GM12878 (cell line): ENCODE measurements at regions not wholly inside any gene's neighbourhood (a gene's known extent, or its start where the extent isn't known, plus 50 kb on each side); places are given as distances from the start of the nearest gene placed in this dataset.

Experiments used
- ATAC-seq: fragments of 200-7000 bp; cut with Tn5 transposase; 3 replicates; pipeline ENCODE4 v1.9.1; 2020; ENCODE audit warnings: mild to moderate bottlenecking, moderate library complexity
- BruUV-seq: library from RNA; stranded (reverse); fragments of 400-500 nt; replicated peaks from 2 replicates; lab custom pipeline; 2021; lab: Mats Ljungman, UMichigan
- CTCF ChIA-PET: fragments of 300-600 bp; sonication (Branson Sonifier 250); formaldehyde crosslinking; extraction: SDS; loops from one replicate; lab custom pipeline; 2021; ENCODE audit warnings: inconsistent platforms; lab: Yijun Ruan, JAX
- POLR2A ChIA-PET: fragments of 350-600 bp; formaldehyde crosslinking; extraction: SDS; loops from one replicate; lab custom pipeline; 2021; ENCODE audit warnings: inconsistent platforms; lab: Charles Lee
- RAD21 ChIA-PET: fragments of 300-600 bp; sonication (Branson Sonifier 250); formaldehyde crosslinking; loops from one replicate; lab custom pipeline; 2023; ENCODE audit warnings: antibody characterized with exemption; ENCODE audit not compliant: unreplicated experiment; lab: Charles Lee
- SMC1A ChIA-PET: fragments of 300-600 bp; sonication (Branson Sonifier 250); formaldehyde crosslinking; loops from one replicate; lab custom pipeline; 2023; ENCODE audit not compliant: unreplicated experiment, uncharacterized antibody; lab: Charles Lee
- DNase-seq: peaks from one replicate; pipeline ENCODE4 v3.0.0-alpha.2; 2011; ENCODE audit warnings: low read depth, low spot score
- FAIRE-seq: peaks from 3 replicates; lab custom pipeline; 2011; peaks lifted over from hg19 to GRCh38; lab: Jason Lieb, UNC
- H2AFZ ChIP-seq: 2 replicates; pipeline ENCODE4 v1.6.0; 2011; ENCODE audit warnings: low read depth, low read length, control low read depth; ENCODE audit not compliant: control insufficient read depth
- H3K27ac ChIP-seq: 2 replicates; pipeline ENCODE4 v1.5.1; 2011; ENCODE audit warnings: control low read depth; ENCODE audit not compliant: control insufficient read depth, insufficient read depth
- H3K27me3 ChIP-seq, 2 experiments: replicated peaks in 1 of 2; 2 replicates each; pipeline versions ENCODE4 v1.6.0 to v1.6.1; 2011; ENCODE audit warnings: low read length in 1 of 2; ENCODE audit not compliant: control insufficient read depth in 2 of 2, insufficient read depth in 2 of 2
- H3K36me3 ChIP-seq, 2 experiments: 2 replicates each; pipeline ENCODE4 v1.5.1; 2011; ENCODE audit warnings: low read length in 1 of 2; ENCODE audit not compliant: control insufficient read depth in 2 of 2, insufficient read depth in 2 of 2
- H3K4me1 ChIP-seq: 2 replicates; pipeline ENCODE4 v1.6.1; 2011; ENCODE audit warnings: mild to moderate bottlenecking, low read length, moderate library complexity, mixed read lengths; ENCODE audit not compliant: control insufficient read depth, insufficient read depth
- H3K4me2 ChIP-seq: 2 replicates; pipeline ENCODE4 v1.6.0; 2011; ENCODE audit warnings: control low read depth; ENCODE audit not compliant: control insufficient read depth, insufficient read depth
- H3K4me3 ChIP-seq: fragments of 200-600 bp; sonication (generic); 2 replicates; pipeline ENCODE4 v1.5.1; 2016
- H3K79me2 ChIP-seq: 2 replicates; pipeline ENCODE4 v1.6.0; 2011; ENCODE audit warnings: low read length; ENCODE audit not compliant: control insufficient read depth, insufficient read depth
- H3K9ac ChIP-seq: 2 replicates; pipeline ENCODE4 v1.8.0; 2011; ENCODE audit warnings: low read length, control low read depth, mixed read lengths; ENCODE audit not compliant: control insufficient read depth, insufficient read depth
- H3K9me3 ChIP-seq: replicated peaks from 3 replicates; pipeline ENCODE4 v1.5.1; 2011; ENCODE audit warnings: mild to moderate bottlenecking, low read length; ENCODE audit not compliant: control insufficient read depth, insufficient read depth
- H4K20me1 ChIP-seq: 2 replicates; pipeline ENCODE4 v1.6.0; 2011; ENCODE audit not compliant: control insufficient read depth, insufficient read depth
- DPF2 ChIP-seq: fragments of 450-650 bp; IDR thresholded peaks from 2 replicates; pipeline ENCODE4 v1.6.1; 2017; ENCODE audit warnings: mild to moderate bottlenecking
- FOXM1 ChIP-seq: IDR thresholded peaks from 2 replicates; pipeline ENCODE4 v1.6.1; 2012; ENCODE audit warnings: low read depth, mild to moderate bottlenecking, inconsistent platforms, low read length, moderate library complexity
- IRF3 ChIP-seq: fragments of 450-650 bp; IDR thresholded peaks from 2 replicates; pipeline ENCODE4 v1.6.1; 2014; ENCODE audit warnings: mild to moderate bottlenecking
- KLF5 ChIP-seq: fragments of 450-650 bp; IDR thresholded peaks from 2 replicates; pipeline ENCODE4 v1.6.1; 2014; ENCODE audit warnings: mild to moderate bottlenecking; ENCODE audit not compliant: partially characterized antibody
- NFIC ChIP-seq: IDR thresholded peaks from 2 replicates; pipeline ENCODE4 v1.6.1; 2012; ENCODE audit warnings: low read depth, mild to moderate bottlenecking, inconsistent platforms, low read length, moderate library complexity
- NFYB ChIP-seq: IDR thresholded peaks from 2 replicates; pipeline ENCODE4 v1.6.1; 2011; ENCODE audit warnings: low read depth, mild to moderate bottlenecking, low read length, improper control_type of control experiment, moderate library complexity; ENCODE audit not compliant: insufficient read depth
- NR2F1 ChIP-seq: fragments of 450-650 bp; conservative IDR thresholded peaks from 2 replicates; pipeline ENCODE4 v1.6.1; 2017; ENCODE audit warnings: mild to moderate bottlenecking
- ZBTB40 ChIP-seq: fragments of 450-650 bp; IDR thresholded peaks from 2 replicates; pipeline ENCODE4 v1.6.1; 2016; ENCODE audit warnings: mild to moderate bottlenecking, moderate library complexity, borderline replicate concordance
- ZNF217 ChIP-seq: fragments of 450-650 bp; IDR thresholded peaks from 2 replicates; pipeline ENCODE4 v1.6.1; 2017; ENCODE audit warnings: antibody characterized with exemption, mild to moderate bottlenecking
- ZNF592 ChIP-seq: fragments of 450-650 bp; IDR thresholded peaks from 2 replicates; pipeline ENCODE4 v1.6.1; 2017; ENCODE audit warnings: mild to moderate bottlenecking, moderate library complexity
- ZSCAN29 ChIP-seq: fragments of 450-650 bp; IDR thresholded peaks from 2 replicates; pipeline ENCODE4 v1.6.1; 2017; ENCODE audit warnings: mild to moderate bottlenecking, moderate library complexity
- WGBS: methylation state at CpG from one replicate; pipeline ENCODE4 v1.1.6; 2016; ENCODE audit warnings: low lambda C conversion rate; ENCODE audit not compliant: insufficient replicate concordance, insufficient coverage; ENCODE audit errors: missing lambda C conversion rate; 5-methylcytosine and 5-hydroxymethylcytosine counted together
- in situ Hi-C: fragments of 300-500 bp; cut with MboI; formaldehyde crosslinking; loops from 9 replicates; pipeline ENCODE4 v1.14.3; 2018; ENCODE audit warnings: mixed read lengths
- intact Hi-C: fragments of 100-400 bp; cut with micrococcal nuclease; formaldehyde crosslinking; loops from one replicate; pipeline ENCODE4 v1.14.2; 2022; ENCODE audit not compliant: unreplicated experiment

- no peak for TF ChIP-seq IRF3
- TF ChIP-seq, all 136 proteins: peak for 30
These were observed 317.6 kb downstream of the HDGFL1 start (continued) for GRCh38 chr6:22886650-22887581.

- WGBS = 20% methylated on average over 3 of the region's 3 CpGs
- SMC1A ChIA-PET = interaction anchor here (0.7 to 2.0 kb wide), 8 partner anchors 9 to 860 kb away, joined by 3 to 5 read pairs (median 3); no protein-coding TSS in a partner anchor
- TF ChIP-seq ZSCAN29 (no peak), DPF2 (peak; percentile 53), NR2F1 (peak; percentile 44; the same call in 1 of the 2 replicates), NFIC (peak; percentile 76; the same call in 1 of the 2 replicates), ZNF592 (no peak), NFYB (no peak), ZBTB40 (no peak), KLF5 (no peak), FOXM1 (peak; percentile 61; the same call in 1 of the 2 replicates), ZNF217 (no peak)
These were observed 318.9 kb downstream of the HDGFL1 start for GRCh38 chr6:22888163-22888752.

More at GRCh38 chr6:22888163-22888752, 318.9 kb downstream of the HDGFL1 start:
- Histone ChIP-seq H4K20me1 (no peaks in the 10 kb centered on the region), H3K4me1 (no peaks in the 10 kb centered on the region), H3K4me3 (no peak overlapping the region), H3K36me3 (no peaks in the 10 kb centered on the region), H3K9ac (no peak overlapping the region), H3K27ac (no peak overlapping the region), H2AFZ (no peak overlapping the region), H3K27me3 (no peaks in the 10 kb centered on the region), H3K4me2 (no peak overlapping the region), H3K9me3 (no peaks in the 10 kb centered on the region), H3K79me2 (no peaks in the 10 kb centered on the region)
- ChIA-PET POLR2A (no interaction called here), RAD21 (interaction anchor here (0.9 to 1.9 kb wide), 5 partner anchors 10 to 77 kb away, joined by 3 to 10 read pairs (median 3); no protein-coding TSS in a partner anchor), CTCF (no interaction called here)
- no TSS peak for BruUV-seq
- FAIRE-seq = no peak
- in situ Hi-C loops = no loop called here
- DNase-seq = no peak
- peak; percentile 70 for ATAC-seq
- intact Hi-C loops = loop anchor here (10.0 kb wide), 2 partner anchors 523 to 863 kb away; no protein-coding TSS in a partner anchor
